ENCODE measurements at regions not wholly inside any gene's neighbourhood (a gene's known extent, or its start where the extent isn't known, plus 50 kb on each side); places are given as distances from the start of the nearest gene placed in this dataset.

- H3K27ac Mint-ChIP-seq (ENCODE audit: low read depth, unreplicated experiment) = no peak overlapping the region
- no TSS peak for BruUV-seq (replicated peaks)
- H3K36me3 Mint-ChIP-seq (ENCODE audit: insufficient read depth, unreplicated experiment) = no peaks in the 10 kb centered on the region
- DNase-seq (ENCODE audit: unreplicated experiment) = no peak
- ChIA-PET POLR2A (interaction anchor here (0.8 kb wide), 1 partner anchor 78 kb away, joined by 4 read pairs; no protein-coding TSS in a partner anchor), CTCF (interaction anchor here (0.7 kb wide), 2 partner anchors 179 to 763 kb away, joined by 3 to 4 read pairs; no protein-coding TSS in a partner anchor)
- no peaks in the 10 kb centered on the region for H3K9me3 Mint-ChIP-seq (ENCODE audit: unreplicated experiment)
- TF ChIP-seq, protein P1, sequence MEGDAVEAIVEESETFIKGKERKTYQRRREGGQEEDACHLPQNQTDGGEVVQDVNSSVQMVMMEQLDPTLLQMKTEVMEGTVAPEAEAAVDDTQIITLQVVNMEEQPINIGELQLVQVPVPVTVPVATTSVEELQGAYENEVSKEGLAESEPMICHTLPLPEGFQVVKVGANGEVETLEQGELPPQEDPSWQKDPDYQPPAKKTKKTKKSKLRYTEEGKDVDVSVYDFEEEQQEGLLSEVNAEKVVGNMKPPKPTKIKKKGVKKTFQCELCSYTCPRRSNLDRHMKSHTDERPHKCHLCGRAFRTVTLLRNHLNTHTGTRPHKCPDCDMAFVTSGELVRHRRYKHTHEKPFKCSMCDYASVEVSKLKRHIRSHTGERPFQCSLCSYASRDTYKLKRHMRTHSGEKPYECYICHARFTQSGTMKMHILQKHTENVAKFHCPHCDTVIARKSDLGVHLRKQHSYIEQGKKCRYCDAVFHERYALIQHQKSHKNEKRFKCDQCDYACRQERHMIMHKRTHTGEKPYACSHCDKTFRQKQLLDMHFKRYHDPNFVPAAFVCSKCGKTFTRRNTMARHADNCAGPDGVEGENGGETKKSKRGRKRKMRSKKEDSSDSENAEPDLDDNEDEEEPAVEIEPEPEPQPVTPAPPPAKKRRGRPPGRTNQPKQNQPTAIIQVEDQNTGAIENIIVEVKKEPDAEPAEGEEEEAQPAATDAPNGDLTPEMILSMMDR (IDR thresholded peaks at IDR 0.05; ENCODE audit: unreplicated experiment) = no peak
- peaks cover 15% of the 10 kb centered on the region for H3K4me1 Mint-ChIP-seq (ENCODE audit: insufficient read depth, unreplicated experiment)
- intact Hi-C loops (cut with micrococcal nuclease) = no loop called here
- H3K27me3 Mint-ChIP-seq (ENCODE audit: insufficient read depth, unreplicated experiment) = no peaks in the 10 kb centered on the region
- no peak overlapping the region for H3K4me3 Mint-ChIP-seq (ENCODE audit: unreplicated experiment)
Observed at GRCh38 chr21:35579520-35580293, 480.6 kb downstream of the SETD4 start.

DNA sequence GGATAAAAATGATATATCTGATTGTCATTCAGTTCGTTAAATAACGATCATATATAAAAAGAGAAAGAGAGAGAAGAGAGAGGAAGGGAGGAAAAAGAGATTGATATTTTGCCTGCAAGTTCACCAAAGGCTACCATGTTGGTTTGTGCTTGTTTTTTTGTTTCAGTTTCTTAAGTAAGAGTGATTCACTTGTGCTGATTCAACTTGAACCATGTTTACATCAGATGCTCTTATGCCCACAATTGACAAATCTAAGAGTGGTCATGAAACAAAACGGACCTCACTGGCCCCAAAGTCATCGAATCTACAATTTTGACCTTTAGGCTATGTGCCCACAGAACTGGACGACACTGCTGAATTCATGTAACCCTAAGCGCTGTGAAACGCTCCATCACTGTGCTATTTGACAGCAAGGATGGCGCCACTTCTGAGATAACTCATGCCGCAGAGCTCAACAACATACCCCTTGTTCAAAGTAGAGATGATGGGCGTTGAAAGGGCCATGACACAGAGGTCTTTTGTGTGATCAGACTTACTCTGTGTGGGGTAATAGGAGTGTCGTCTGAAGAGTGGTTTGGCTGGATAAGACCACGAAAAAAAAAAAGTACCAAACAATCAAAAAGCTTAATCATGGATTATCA lies 481.4 kb downstream of the SETD4 start:
- CTCF ChIA-PET = no interaction called here

DNA sequence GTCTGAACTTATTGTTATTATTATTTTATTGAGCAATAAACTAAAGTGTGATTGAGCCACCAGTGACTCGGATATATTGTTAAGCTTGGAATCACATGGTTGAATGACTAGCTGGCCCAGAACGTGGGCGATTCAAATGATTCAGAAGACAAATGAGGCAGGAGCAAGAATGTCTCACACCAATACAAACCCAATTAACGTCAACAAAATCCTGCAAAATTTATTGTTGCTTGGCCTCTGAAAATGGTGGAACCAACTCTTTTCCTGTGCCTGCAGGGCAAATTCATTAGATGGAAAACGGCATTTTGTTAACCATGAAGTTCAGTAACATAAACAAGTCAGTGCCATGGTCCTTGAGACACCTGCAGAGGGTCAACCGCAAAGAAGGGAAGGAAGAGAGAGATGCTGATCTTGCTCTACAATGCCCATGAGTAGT lies 482.0 kb downstream of the SETD4 start:
- H3K9me3 Mint-ChIP-seq (ENCODE audit: unreplicated experiment) = no peaks in the 10 kb centered on the region
- POLR2A ChIA-PET = interaction anchor here (0.9 kb wide), 1 partner anchor 38 kb away, joined by 3 read pairs; no protein-coding TSS in a partner anchor
- H3K36me3 Mint-ChIP-seq (ENCODE audit: insufficient read depth, unreplicated experiment) = no peaks in the 10 kb centered on the region
- H3K27me3 Mint-ChIP-seq (ENCODE audit: insufficient read depth, unreplicated experiment) = no peaks in the 10 kb centered on the region
- DNase-seq (ENCODE audit: unreplicated experiment) = peak; percentile 83
- intact Hi-C loops (cut with micrococcal nuclease) = no loop called here
- CTCF ChIA-PET = no interaction called here
- no peak overlapping the region for H3K4me3 Mint-ChIP-seq (ENCODE audit: unreplicated experiment)
- TF ChIP-seq, protein P1 (IDR thresholded peaks at IDR 0.05; ENCODE audit: unreplicated experiment) = no peak
- BruUV-seq (replicated peaks) = no TSS peak
- H3K4me1 Mint-ChIP-seq (ENCODE audit: insufficient read depth, unreplicated experiment) = peaks cover 15% of the 10 kb centered on the region
- H3K27ac Mint-ChIP-seq (ENCODE audit: low read depth, unreplicated experiment) = peak overlapping the region; percentile 9

More for the DNA sequence above, 481.4 kb downstream of the SETD4 start:
- H3K27ac Mint-ChIP-seq (ENCODE audit: low read depth, unreplicated experiment) = peak overlapping the region; percentile 9
- H3K4me3 Mint-ChIP-seq (ENCODE audit: unreplicated experiment) = no peak overlapping the region
- POLR2A ChIA-PET = interaction anchor here (0.9 kb wide), 1 partner anchor 38 kb away, joined by 3 read pairs; no protein-coding TSS in a partner anchor
- peak; percentile 11 for DNase-seq (ENCODE audit: unreplicated experiment)
- TF ChIP-seq, protein P1 (IDR thresholded peaks at IDR 0.05; ENCODE audit: unreplicated experiment) = no peak
- no TSS peak for BruUV-seq (replicated peaks)
- intact Hi-C loops (cut with micrococcal nuclease) = no loop called here
- no peaks in the 10 kb centered on the region for H3K36me3 Mint-ChIP-seq (ENCODE audit: insufficient read depth, unreplicated experiment)
- no peaks in the 10 kb centered on the region for H3K27me3 Mint-ChIP-seq (ENCODE audit: insufficient read depth, unreplicated experiment)
- H3K9me3 Mint-ChIP-seq (ENCODE audit: unreplicated experiment) = no peaks in the 10 kb centered on the region
- peaks cover 15% of the 10 kb centered on the region for H3K4me1 Mint-ChIP-seq (ENCODE audit: insufficient read depth, unreplicated experiment)

DNA sequence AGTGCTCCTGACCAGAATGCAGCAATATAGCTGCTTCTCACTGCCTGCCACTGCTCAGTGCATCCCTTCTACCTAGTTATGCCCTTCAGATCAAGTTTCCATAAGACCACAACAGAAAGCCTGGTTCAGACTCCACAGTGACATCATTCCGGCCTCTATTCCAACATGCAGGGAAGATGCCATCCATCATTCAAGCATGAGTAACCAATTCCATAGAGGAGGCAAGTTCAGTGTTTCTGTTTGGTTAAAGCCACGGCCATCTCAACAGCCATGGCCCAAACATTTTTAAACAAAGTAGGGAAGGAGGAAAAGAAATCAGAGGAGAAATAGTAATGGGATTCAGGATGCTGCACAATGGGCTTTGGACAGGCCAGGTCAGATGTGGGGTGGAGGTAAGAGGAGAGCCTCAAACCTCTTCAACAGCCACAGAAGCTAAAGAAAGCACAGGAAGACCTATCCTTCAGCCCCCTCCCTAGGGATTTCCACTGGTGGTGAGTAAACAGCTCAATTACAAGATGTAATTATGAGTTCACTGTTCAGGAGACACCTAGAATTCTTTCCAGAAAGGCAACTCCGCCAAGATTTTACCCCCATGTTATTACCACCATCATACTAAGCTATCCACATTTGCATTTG lies 484.9 kb downstream of the SETD4 start:
- H3K4me3 Mint-ChIP-seq (ENCODE audit: unreplicated experiment) = no peak overlapping the region
- DNase-seq (ENCODE audit: unreplicated experiment) = no peak
- H3K27ac Mint-ChIP-seq (ENCODE audit: low read depth, unreplicated experiment) = no peak overlapping the region

More for the DNA sequence above, 484.9 kb downstream of the SETD4 start:
- intact Hi-C loops (cut with micrococcal nuclease) = no loop called here
- no peaks in the 10 kb centered on the region for H3K27me3 Mint-ChIP-seq (ENCODE audit: insufficient read depth, unreplicated experiment)
- ChIA-PET POLR2A (interaction anchor here (1.1 kb wide), 1 partner anchor 10 kb away, joined by 3 read pairs; no protein-coding TSS in a partner anchor), CTCF (no interaction called here)
- no TSS peak for BruUV-seq (replicated peaks)
- H3K4me1 Mint-ChIP-seq (ENCODE audit: insufficient read depth, unreplicated experiment) = peaks cover 15% of the 10 kb centered on the region
- no peaks in the 10 kb centered on the region for H3K9me3 Mint-ChIP-seq (ENCODE audit: unreplicated experiment)
- H3K36me3 Mint-ChIP-seq (ENCODE audit: insufficient read depth, unreplicated experiment) = no peaks in the 10 kb centered on the region
- TF ChIP-seq, protein P1 (IDR thresholded peaks at IDR 0.05; ENCODE audit: unreplicated experiment) = no peak

All from MCF 10A (cell line).